ENCODE measurements at regions not wholly inside any gene's neighbourhood (a gene's known extent, or its start where the extent isn't known, plus 50 kb on each side); places are given as distances from the start of the nearest gene placed in this dataset.

DNA sequence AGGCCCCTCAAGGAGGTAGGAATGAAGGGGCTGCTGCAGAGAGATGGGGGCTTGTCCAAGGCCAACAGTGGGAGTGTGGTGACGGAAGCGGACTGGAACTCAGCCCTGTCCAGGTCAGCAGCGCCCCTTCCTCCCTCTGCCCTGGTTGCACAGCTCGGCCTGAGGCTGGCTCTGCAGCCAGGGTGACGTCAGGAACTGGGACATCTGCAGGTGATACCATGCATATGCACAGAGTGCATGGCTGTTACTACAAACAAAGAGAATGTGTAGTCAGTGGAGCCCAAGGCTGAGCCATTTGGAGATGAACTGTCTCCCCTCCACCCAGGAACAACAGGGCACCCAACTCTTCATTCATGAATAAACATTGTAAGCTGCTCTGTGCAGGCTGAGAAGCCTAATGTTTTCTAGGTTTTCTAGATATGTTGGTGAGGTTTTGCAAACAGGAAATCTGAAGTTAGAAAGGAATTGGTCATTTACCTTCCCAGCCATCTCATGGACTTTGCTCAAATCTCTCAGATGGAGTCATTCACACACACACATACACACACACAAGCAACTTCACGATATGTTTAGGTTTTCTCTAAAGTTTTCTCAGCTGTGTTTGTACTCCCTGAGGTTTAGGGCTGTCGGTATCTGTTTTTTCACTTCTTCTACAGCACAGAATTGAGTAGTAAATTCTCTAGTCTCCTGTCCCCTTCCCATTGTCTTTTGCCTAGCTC lies 117.2 kb downstream of the TLE3 start:
- no peak overlapping the region for H3K4me3 ChIP-seq (ENCODE audit: low read depth, low read length)
- no peak for TF ChIP-seq CTCF (IDR thresholded peaks at IDR 0.05; ENCODE audit: low read depth, low read length)

DNA sequence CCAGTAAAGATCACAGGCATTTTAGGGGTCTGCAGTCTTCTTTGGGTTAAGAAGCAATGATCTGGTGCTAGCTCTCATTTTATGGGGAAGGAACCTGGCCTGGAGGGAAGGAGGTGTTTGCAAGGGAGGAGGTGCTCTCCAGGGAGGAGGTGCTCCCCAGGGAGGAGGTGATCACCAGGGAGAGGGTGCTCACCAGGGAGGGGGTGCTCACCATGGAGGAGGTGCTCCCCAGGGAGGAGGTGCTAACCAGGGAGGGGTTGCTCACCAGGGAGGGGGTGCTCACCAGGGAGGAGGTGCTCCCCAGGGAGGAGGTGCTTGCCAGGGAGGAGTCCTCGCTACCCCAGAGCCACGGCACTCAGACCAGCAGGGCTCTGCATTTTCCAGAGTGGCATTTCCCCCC lies 115.7 kb downstream of the TLE3 start:
- no peak for TF ChIP-seq CTCF (IDR thresholded peaks at IDR 0.05; ENCODE audit: low read depth, low read length)
- H3K4me3 ChIP-seq (ENCODE audit: low read depth, low read length), result no peak overlapping the region

GRCh38 chr15:69983696-69984265 lies 113.9 kb downstream of the TLE3 start:
- H3K4me3 ChIP-seq (ENCODE audit: low read depth, low read length), result no peak overlapping the region
- TF ChIP-seq CTCF (IDR thresholded peaks at IDR 0.05; ENCODE audit: low read depth, low read length), result no peak

DNA sequence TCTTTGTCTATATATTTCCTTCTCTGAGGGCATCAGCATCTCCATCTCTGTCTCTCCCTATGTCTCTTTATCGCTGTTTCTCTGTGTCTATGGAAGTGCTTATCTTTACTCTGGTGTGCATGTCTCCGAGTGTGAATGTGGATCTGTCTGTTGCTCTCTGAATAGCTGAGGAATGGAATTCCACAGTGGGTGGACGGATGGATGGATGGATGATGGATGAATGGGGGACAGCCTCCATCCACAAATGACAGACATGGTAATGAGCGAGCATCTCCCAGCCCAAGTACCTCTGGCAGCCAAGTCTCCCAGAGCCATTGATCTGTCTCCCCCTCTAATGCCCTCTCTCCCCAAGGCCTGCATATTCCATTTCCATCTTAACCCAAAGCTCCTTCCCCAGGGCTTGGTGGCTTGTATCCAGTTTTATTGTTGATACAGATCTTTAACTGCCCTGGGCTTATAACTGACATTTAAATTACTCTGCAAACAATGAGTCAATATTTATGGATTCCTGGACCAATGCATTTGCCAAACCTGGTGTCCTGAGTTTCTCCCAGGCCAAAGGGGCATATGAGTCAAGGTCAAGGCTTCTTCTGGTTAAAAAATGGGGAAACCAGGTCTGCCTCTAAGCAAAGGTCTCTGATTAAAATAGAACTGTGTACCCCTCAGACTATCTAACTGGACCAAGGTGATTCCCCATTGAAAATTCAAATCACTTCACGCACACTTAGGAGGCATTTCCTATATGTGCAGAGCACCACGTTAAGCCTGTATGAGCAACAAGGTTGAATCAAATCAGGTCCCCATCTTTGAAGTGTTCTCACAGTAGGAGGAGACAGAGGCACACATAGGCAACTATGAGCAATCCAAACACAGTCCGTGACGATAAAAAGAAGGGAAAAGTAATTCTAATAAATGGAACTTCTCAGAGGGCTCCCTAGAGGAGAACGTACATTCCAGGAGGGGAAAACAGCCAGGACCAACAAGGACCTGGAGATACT lies 109.9 kb downstream of the TLE3 start:
- H3K4me3 ChIP-seq (ENCODE audit: low read depth, low read length), result no peak overlapping the region
- TF ChIP-seq CTCF (IDR thresholded peaks at IDR 0.05; ENCODE audit: low read depth, low read length), result no peak

DNA sequence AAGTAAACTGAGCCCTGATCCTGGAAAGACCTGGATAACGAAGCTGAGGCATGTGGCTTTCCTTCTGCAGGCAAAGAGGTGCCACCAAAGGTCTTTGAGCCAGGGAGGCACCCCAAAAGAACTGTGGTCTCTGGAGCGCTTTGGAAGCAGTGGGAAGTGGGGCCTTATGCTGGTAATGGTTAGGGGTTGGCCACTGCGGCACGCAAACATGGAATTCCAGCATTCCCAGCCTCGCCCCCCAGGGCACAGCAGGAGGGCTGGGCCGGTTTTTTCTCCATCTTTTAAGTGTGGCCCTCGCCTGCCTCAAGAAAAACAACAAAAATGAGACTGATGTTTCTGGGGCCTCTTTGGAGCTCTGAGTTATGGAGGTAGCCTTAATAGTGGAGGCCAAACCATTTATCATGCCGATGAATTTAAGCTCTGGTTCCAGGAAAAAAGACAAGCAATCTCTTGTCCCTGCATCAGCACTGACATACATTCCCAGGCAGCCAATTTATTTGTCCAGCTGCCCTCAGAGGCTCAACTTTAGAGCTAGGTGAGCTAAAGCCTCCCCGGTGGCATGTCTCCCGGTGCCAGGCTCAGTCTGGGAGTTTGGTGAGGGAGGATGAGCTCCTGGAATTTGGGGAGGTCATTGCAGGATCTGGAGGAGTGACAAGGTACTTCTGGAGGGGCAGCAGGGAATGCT lies 109.0 kb downstream of the TLE3 start:
- TF ChIP-seq CTCF (IDR thresholded peaks at IDR 0.05; ENCODE audit: low read depth, low read length), result no peak

DNA sequence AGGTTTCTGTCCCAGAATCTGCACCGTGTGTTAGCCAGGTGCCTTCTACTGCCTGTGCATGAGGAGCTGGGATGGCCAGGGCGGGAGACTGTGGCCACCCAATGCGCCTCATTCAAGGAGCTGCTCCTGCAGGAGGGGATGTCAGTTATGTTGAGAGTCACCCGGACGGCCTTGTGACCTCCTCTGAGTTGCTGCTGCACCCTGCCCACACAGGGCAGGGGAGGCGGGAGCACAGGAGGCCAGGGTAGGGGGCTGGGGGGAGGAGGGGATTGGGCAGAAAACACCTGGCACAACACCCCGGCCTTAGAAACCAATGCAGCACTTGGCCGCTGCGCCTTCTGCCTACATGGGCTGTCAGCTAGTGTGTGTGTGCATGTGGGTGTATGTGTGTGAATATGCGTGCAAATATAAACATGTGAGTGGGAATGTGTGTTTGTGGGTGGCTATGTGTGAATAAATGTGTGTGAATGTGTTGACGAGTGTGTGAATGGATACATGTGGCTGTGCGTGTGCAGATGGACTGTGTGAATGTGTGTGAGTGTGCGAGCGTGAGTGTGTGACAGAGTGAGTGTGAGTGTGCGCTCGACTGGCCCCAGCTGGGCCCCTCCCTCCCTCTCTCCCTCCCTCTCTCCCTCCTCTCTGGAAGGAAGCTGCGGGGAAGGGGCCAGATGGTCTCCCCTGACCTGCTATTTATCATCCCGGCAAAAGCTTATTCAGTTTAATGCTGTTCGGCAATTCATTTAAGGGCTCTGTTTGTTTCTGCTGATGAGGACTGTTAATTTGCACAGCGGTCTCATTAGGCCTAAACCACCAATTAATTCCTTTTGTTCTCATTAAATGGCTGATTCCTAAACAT lies 106.9 kb downstream of the TLE3 start:
- H3K4me3 ChIP-seq (ENCODE audit: low read depth, low read length), result no peak overlapping the region
- TF ChIP-seq CTCF (IDR thresholded peaks at IDR 0.05; ENCODE audit: low read depth, low read length), result no peak

More for the DNA sequence above, 109.0 kb downstream of the TLE3 start:
- no peak overlapping the region for H3K4me3 ChIP-seq (ENCODE audit: low read depth, low read length)
